ENCODE measurements at regions not wholly inside any gene's neighbourhood (a gene's known extent, or its start where the extent isn't known, plus 50 kb on each side); places are given as distances from the start of the nearest gene placed in this dataset.

- H3K27ac ChIP-seq, result no peak overlapping the region
- POLR2A ChIA-PET (ENCODE audit: low non-redundant PET), result no interaction called here
- DNase-seq (ENCODE audit: low spot score), result no peak
- no peak for TF ChIP-seq CTCF (conservative IDR thresholded peaks at IDR 0.05; ENCODE audit: low read depth)
- CTCF ChIA-PET, result interaction anchor here (1.2 kb wide), 1 partner anchor 15 kb away, joined by 3 read pairs; no protein-coding TSS in a partner anchor
Measured at GRCh38 chr6:3515669-3516068, 58.8 kb upstream of the SLC22A23 start.

- ChIA-PET POLR2A (ENCODE audit: low non-redundant PET) (no interaction called here), CTCF (no interaction called here)
- H3K27ac ChIP-seq, result no peak overlapping the region
- TF ChIP-seq CTCF (conservative IDR thresholded peaks at IDR 0.05; ENCODE audit: low read depth), result no peak
- no peak for DNase-seq (ENCODE audit: low spot score)
Measured at GRCh38 chr6:3513416-3513815, 56.6 kb upstream of the SLC22A23 start.

- CTCF ChIA-PET, result interaction anchor here (0.7 to 1.2 kb wide), 3 partner anchors 12 to 233 kb away, joined by 3 to 6 read pairs (median 3); no protein-coding TSS in a partner anchor
- DNase-seq (ENCODE audit: low spot score), result no peak
Measured at GRCh38 chr6:3512832-3513231, 56.0 kb upstream of the SLC22A23 start.

GRCh38 chr6:3510617-3511016 is 53.8 kb upstream of the SLC22A23 start:
- TF ChIP-seq CTCF (conservative IDR thresholded peaks at IDR 0.05; ENCODE audit: low read depth), result no peak
- CTCF ChIA-PET, result interaction anchor here (0.6 to 1.3 kb wide), 3 partner anchors 37 to 231 kb away, joined by 3 to 5 read pairs (median 3); no protein-coding TSS in a partner anchor
- POLR2A ChIA-PET (ENCODE audit: low non-redundant PET), result no interaction called here
- DNase-seq (ENCODE audit: low spot score), result no peak
- H3K27ac ChIP-seq, result peak overlapping the region; percentile 60

More at GRCh38 chr6:3512832-3513231, 56.0 kb upstream of the SLC22A23 start:
- no peak overlapping the region for H3K27ac ChIP-seq
- TF ChIP-seq CTCF (conservative IDR thresholded peaks at IDR 0.05; ENCODE audit: low read depth), result no peak
- POLR2A ChIA-PET (ENCODE audit: low non-redundant PET), result no interaction called here

- DNase-seq (ENCODE audit: low spot score), result no peak
- ChIA-PET POLR2A (ENCODE audit: low non-redundant PET) (no interaction called here), CTCF (no interaction called here)
- TF ChIP-seq CTCF (conservative IDR thresholded peaks at IDR 0.05; ENCODE audit: low read depth), result no peak
- peak overlapping the region; percentile 60 for H3K27ac ChIP-seq
Measured at GRCh38 chr6:3510178-3510577, 53.3 kb upstream of the SLC22A23 start.

GRCh38 chr6:3509336-3509735 is 52.5 kb upstream of the SLC22A23 start:
- ChIA-PET CTCF (no interaction called here), POLR2A (ENCODE audit: low non-redundant PET) (no interaction called here)
- H3K27ac ChIP-seq, result no peak overlapping the region

More at GRCh38 chr6:3509336-3509735, 52.5 kb upstream of the SLC22A23 start:
- no peak for TF ChIP-seq CTCF (conservative IDR thresholded peaks at IDR 0.05; ENCODE audit: low read depth)
- peak; percentile 31 for DNase-seq (ENCODE audit: low spot score)

All from RWPE1 (cell line).